SK-N-SH treated with all-trans-retinoic acid at 6 μM for 48 hours (cell line): ENCODE measurements at regions not wholly inside any gene's neighbourhood (a gene's known extent, or its start where the extent isn't known, plus 50 kb on each side); places are given as distances from the start of the nearest gene placed in this dataset.

Experiments
- ARNTL ChIP-seq: fragments of 450-650 bp; formaldehyde crosslinking; IDR thresholded peaks from 2 replicates; pipeline ENCODE4 v1.5.0; 2020; ENCODE audit warnings: low read depth, mild to moderate bottlenecking, moderate library complexity, borderline replicate concordance
- CREB5 ChIP-seq: fragments of 250-450 bp; sonication (Bioruptor Pico); IDR thresholded peaks from 2 replicates; pipeline ENCODE4 v1.5.1; 2020; ENCODE audit warnings: low read depth, mild to moderate bottlenecking, moderate library complexity
- CSRNP3 ChIP-seq: fragments of 250-450 bp; sonication (Bioruptor Pico); IDR thresholded peaks from 2 replicates; pipeline ENCODE4 v1.5.1; 2021; ENCODE audit warnings: mild to moderate bottlenecking, moderate library complexity
- ESRRG ChIP-seq: fragments of 250-450 bp; sonication (Bioruptor Pico); IDR thresholded peaks from 2 replicates; pipeline ENCODE4 v1.6.1; 2021; ENCODE audit warnings: mild to moderate bottlenecking
- ISL1 ChIP-seq: fragments of 250-450 bp; sonication (Bioruptor Pico); IDR thresholded peaks from 2 replicates; pipeline ENCODE4 v2.1.2; 2022; ENCODE audit warnings: mild to moderate bottlenecking, moderate library complexity
- OSR1 ChIP-seq: fragments of 250-450 bp; sonication (Bioruptor Pico); IDR thresholded peaks from 2 replicates; pipeline ENCODE4 v1.8.0; 2022; ENCODE audit warnings: moderate library complexity, mild to moderate bottlenecking, inconsistent platforms
- POU6F1 ChIP-seq: fragments of 250-450 bp; sonication (Bioruptor Pico); IDR thresholded peaks from 2 replicates; pipeline ENCODE4 v1.8.0; 2021; ENCODE audit warnings: low read depth, mild to moderate bottlenecking, moderate library complexity, borderline replicate concordance
- ZFP3 ChIP-seq: fragments of 250-450 bp; sonication (Bioruptor Pico); IDR thresholded peaks from 2 replicates; pipeline ENCODE4 v1.5.0; 2020; ENCODE audit warnings: mild to moderate bottlenecking, moderate library complexity
- ZNF70 ChIP-seq: fragments of 450-650 bp; formaldehyde crosslinking; IDR thresholded peaks from 2 replicates; pipeline ENCODE4 v1.5.0; 2020; ENCODE audit warnings: mild to moderate bottlenecking, moderate library complexity
- TF ChIP-seq, protein P1 (sequence below): fragments of 250-450 bp; sonication (Bioruptor Pico); IDR thresholded peaks from 2 replicates; pipeline ENCODE4 v1.8.0; 2020; ENCODE audit warnings: mild to moderate bottlenecking, moderate library complexity, borderline replicate concordance

DNA sequence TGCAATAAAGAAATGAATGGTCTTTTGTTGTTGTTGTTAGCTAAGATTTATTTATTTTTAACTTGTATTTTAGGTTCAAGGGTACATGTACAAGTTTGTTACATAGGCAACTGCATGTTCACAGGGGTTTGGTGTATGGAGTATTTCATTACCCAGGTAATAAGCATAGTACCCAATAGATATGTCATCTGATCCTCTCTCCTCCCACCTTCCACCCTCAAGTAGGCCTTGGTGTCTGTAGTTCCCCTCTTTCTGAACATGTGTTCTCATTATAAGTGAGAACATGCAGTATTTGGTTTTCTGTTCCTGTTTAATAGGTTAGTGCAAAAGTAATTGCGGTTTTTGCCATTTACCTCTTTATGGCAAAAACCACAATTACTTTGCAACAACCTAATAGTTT, 554.1 kb downstream of the TBC1D4 start:
- TF ChIP-seq ZFP3 (CRISPR knock-in tag) (no peak), ISL1 (CRISPR knock-in tag) (no peak), ZNF70 (no peak), ESRRG (CRISPR knock-in tag) (no peak), POU6F1 (CRISPR knock-in tag) (no peak), ARNTL (CRISPR knock-in tag) (no peak), CREB5 (no peak), OSR1 (CRISPR knock-in tag) (no peak), CSRNP3 (CRISPR knock-in tag) (no peak)
- TF ChIP-seq, protein P1, sequence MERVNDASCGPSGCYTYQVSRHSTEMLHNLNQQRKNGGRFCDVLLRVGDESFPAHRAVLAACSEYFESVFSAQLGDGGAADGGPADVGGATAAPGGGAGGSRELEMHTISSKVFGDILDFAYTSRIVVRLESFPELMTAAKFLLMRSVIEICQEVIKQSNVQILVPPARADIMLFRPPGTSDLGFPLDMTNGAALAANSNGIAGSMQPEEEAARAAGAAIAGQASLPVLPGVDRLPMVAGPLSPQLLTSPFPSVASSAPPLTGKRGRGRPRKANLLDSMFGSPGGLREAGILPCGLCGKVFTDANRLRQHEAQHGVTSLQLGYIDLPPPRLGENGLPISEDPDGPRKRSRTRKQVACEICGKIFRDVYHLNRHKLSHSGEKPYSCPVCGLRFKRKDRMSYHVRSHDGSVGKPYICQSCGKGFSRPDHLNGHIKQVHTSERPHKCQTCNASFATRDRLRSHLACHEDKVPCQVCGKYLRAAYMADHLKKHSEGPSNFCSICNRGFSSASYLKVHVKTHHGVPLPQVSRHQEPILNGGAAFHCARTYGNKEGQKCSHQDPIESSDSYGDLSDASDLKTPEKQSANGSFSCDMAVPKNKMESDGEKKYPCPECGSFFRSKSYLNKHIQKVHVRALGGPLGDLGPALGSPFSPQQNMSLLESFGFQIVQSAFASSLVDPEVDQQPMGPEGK (CRISPR knock-in tag), result no peak
